ACC112 (cell line): ENCODE measurements at regions not wholly inside any gene's neighbourhood (a gene's known extent, or its start where the extent isn't known, plus 50 kb on each side); places are given as distances from the start of the nearest gene placed in this dataset.

Experiments
- H2AFZ ChIP-seq: fragments of 200-600 bp; sonication (generic); one replicate; pipeline ENCODE4 v1.6.0; 2017; ENCODE audit warnings: antibody characterized with exemption, low read length; ENCODE audit not compliant: unreplicated experiment
- H3K27ac ChIP-seq: fragments of 200-600 bp; sonication (generic); 2 replicates; pipeline ENCODE4 v1.5.1; 2014; ENCODE audit warnings: low read depth, mild to moderate bottlenecking, antibody characterized with exemption, low read length, moderate library complexity
- H3K27me3 ChIP-seq: fragments of 200-600 bp; sonication (generic); 2 replicates; pipeline ENCODE4 v1.6.1; 2014; ENCODE audit warnings: mild to moderate bottlenecking, antibody characterized with exemption, low read length, moderate library complexity, mixed read lengths; ENCODE audit not compliant: insufficient read depth
- H3K36me3 ChIP-seq: fragments of 200-600 bp; sonication (generic); 2 replicates; pipeline ENCODE4 v1.6.1; 2016; ENCODE audit warnings: mild to moderate bottlenecking, antibody characterized with exemption, low read length, moderate library complexity, mixed read lengths; ENCODE audit not compliant: insufficient read depth
- H3K4me1 ChIP-seq: fragments of 200-600 bp; sonication (generic); one replicate; pipeline ENCODE4 v1.6.1; 2016; ENCODE audit warnings: low read length, mixed read lengths; ENCODE audit not compliant: insufficient read depth, unreplicated experiment, control insufficient read depth
- H3K4me3 ChIP-seq: fragments of 200-600 bp; sonication (generic); 2 replicates; pipeline ENCODE4 v1.5.1; 2014; ENCODE audit warnings: mild to moderate bottlenecking, low read depth, low read length
- H3K79me2 ChIP-seq: fragments of 200-600 bp; sonication (generic); one replicate; pipeline ENCODE4 v1.6.0; 2016; ENCODE audit warnings: low read length; ENCODE audit not compliant: control insufficient read depth, unreplicated experiment, insufficient read depth

DNA sequence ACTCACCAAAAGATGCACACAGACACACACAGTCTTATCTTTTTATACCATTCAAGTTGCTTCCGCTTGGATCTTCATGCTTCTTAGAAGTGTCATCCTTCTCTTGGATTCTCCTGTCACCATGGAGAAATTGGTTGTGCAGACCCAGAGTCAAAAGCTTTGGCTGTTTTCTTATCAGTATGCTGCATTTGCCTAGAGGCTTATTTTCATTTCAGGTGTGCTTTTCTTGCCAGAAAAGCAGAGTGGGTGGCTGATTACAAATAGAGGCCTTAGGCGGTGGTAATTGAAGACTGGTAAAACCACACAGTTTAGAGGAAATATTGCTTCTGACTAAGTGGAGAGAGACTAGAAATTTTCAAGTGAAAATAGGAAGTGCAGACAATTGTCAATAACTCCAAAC lies 70.2 kb upstream of the TLE4 start:
- H3K27me3 ChIP-seq = no peaks in the 10 kb centered on the region
- peaks cover 6% of the 10 kb centered on the region for H3K4me1 ChIP-seq
- H3K79me2 ChIP-seq = no peaks in the 10 kb centered on the region
- H2AFZ ChIP-seq = no peak overlapping the region
- no peak overlapping the region for H3K4me3 ChIP-seq
- no peak overlapping the region for H3K27ac ChIP-seq
- H3K36me3 ChIP-seq = no peaks in the 10 kb centered on the region

DNA sequence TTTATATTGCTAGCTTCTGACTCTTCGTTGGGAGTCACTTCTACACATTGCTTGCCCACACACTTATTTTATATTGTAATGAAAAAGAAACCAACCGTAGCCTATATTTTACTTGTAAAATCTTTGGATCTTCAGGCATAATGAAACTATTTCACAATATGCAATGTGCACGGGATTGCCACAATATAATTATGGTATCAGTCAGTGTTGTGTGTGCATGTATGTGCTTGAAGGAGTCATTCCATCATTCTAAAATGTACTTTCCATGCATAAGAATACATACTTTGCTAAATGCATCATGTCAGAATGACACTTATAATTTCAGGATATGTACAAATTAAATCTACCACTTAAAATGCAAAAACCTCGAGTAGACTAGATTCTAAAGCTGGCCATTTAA lies 64.0 kb upstream of the TLE4 start:
- H3K4me3 ChIP-seq = no peak overlapping the region
- peaks cover 5% of the 10 kb centered on the region for H3K4me1 ChIP-seq
- no peaks in the 10 kb centered on the region for H3K27me3 ChIP-seq
- no peak overlapping the region for H2AFZ ChIP-seq
- no peak overlapping the region for H3K27ac ChIP-seq
- no peaks in the 10 kb centered on the region for H3K79me2 ChIP-seq
- H3K36me3 ChIP-seq = no peaks in the 10 kb centered on the region

DNA sequence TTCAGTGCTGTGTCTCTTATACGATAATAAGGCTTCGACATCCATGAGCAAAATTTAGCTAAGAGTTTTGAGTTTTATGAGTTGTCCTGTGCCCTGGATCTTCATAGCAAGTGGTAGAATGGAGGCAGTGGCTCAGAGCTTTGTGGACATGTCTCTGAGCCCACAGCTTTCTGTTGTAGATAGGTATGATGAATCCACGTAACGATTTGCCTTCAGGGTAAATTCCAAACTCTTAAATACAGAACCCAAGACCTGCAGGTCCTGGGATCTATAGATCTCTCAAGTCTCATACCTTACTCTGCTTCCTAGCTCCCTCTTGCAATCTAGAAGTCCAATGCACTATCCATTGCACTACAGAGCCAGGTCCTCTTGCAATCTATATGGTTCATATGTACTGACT lies 59.5 kb upstream of the TLE4 start:
- no peaks in the 10 kb centered on the region for H3K36me3 ChIP-seq
- H3K4me1 ChIP-seq = no peaks in the 10 kb centered on the region
- no peaks in the 10 kb centered on the region for H3K79me2 ChIP-seq
- no peak overlapping the region for H2AFZ ChIP-seq
- no peak overlapping the region for H3K27ac ChIP-seq
- no peaks in the 10 kb centered on the region for H3K27me3 ChIP-seq
- H3K4me3 ChIP-seq = no peak overlapping the region
